ENCODE measurements at regions not wholly inside any gene's neighbourhood (a gene's known extent, or its start where the extent isn't known, plus 50 kb on each side); places are given as distances from the start of the nearest gene placed in this dataset.

DNA sequence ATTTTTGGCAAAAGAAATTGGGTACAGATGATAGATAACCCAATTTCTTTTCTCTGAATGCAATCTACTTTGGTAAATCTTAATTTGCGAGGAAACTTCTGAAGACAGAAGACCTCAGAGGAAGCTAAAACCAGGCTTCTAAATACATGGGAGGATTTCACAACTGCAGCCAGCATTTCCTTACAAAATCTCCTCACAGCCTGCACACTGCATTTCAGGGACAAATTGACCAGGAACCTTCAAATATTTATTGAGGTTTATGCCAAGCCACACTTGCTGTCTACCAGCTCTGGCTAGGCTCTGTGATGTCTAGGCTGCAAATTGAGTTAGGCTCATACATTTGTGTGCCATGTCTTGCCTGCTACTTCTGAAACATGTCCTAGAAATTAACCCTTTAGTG lies 167.3 kb upstream of the CDH5 start:
- H4K20me1 ChIP-seq (ENCODE audit: insufficient read depth, poor library complexity, severe bottlenecking) = no peaks in the 10 kb centered on the region
- H3K36me3 ChIP-seq (replicated peaks; ENCODE audit: insufficient read depth, low read depth) = no peaks in the 10 kb centered on the region
- no peak overlapping the region for H3K27ac ChIP-seq
- TF ChIP-seq, protein P1, sequence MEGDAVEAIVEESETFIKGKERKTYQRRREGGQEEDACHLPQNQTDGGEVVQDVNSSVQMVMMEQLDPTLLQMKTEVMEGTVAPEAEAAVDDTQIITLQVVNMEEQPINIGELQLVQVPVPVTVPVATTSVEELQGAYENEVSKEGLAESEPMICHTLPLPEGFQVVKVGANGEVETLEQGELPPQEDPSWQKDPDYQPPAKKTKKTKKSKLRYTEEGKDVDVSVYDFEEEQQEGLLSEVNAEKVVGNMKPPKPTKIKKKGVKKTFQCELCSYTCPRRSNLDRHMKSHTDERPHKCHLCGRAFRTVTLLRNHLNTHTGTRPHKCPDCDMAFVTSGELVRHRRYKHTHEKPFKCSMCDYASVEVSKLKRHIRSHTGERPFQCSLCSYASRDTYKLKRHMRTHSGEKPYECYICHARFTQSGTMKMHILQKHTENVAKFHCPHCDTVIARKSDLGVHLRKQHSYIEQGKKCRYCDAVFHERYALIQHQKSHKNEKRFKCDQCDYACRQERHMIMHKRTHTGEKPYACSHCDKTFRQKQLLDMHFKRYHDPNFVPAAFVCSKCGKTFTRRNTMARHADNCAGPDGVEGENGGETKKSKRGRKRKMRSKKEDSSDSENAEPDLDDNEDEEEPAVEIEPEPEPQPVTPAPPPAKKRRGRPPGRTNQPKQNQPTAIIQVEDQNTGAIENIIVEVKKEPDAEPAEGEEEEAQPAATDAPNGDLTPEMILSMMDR (IDR thresholded peaks at IDR 0.05; ENCODE audit: poor library complexity) = no peak
- TF ChIP-seq EZH2phosphoT487 (IDR thresholded peaks at IDR 0.05; ENCODE audit: low read depth, severe bottlenecking, unreplicated experiment) (no peak), EZH2 (IDR thresholded peaks at IDR 0.05; ENCODE audit: borderline replicate concordance) (no peak)
- 90% methylated on average over 1 of the region's 1 CpG for WGBS (ENCODE audit: low lambda C conversion rate, missing lambda C conversion rate)
- no peak overlapping the region for H3K4me3 ChIP-seq
- no peaks in the 10 kb centered on the region for H3K79me2 ChIP-seq
- no peak overlapping the region for H3K4me2 ChIP-seq
- no peak overlapping the region for H2AFZ ChIP-seq
- H3K9me3 ChIP-seq (ENCODE audit: low read depth) = no peaks in the 10 kb centered on the region
- H3K4me1 ChIP-seq (ENCODE audit: insufficient read depth) = no peaks in the 10 kb centered on the region
- DNase-seq (ENCODE audit: low spot score) = no peak
- H3K27me3 ChIP-seq = no peaks in the 10 kb centered on the region
- H3K9me2 ChIP-seq (replicated peaks; ENCODE audit: insufficient read depth) = no peaks in the 10 kb centered on the region

DNA sequence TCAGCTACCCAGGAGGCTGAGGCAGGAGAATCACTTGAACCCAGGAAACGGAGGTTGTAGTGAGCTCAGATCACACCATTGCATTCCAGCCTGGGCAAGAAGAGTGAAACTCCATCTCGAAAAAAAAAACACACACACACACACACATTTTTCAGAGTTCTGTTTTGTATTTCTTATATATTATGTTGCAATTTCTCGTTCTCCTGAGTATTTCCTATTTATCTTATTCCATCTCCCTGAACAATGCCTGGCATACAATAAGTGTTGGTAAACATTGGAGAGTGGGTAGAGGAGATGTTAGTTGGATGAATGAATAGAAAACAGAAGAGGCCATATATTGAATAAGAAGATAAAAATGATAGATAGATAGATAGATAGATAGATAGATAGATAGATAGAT lies 167.8 kb upstream of the CDH5 start:
- no peaks in the 10 kb centered on the region for H4K20me1 ChIP-seq (ENCODE audit: insufficient read depth, poor library complexity, severe bottlenecking)
- no peak overlapping the region for H3K4me3 ChIP-seq
- DNase-seq (ENCODE audit: low spot score) = no peak
- H3K9me3 ChIP-seq (ENCODE audit: low read depth) = no peaks in the 10 kb centered on the region
- no peaks in the 10 kb centered on the region for H3K27me3 ChIP-seq
- no peaks in the 10 kb centered on the region for H3K36me3 ChIP-seq (replicated peaks; ENCODE audit: insufficient read depth, low read depth)
- H3K27ac ChIP-seq = no peak overlapping the region
- 61% methylated on average over 3 of the region's 3 CpGs for WGBS (ENCODE audit: low lambda C conversion rate, missing lambda C conversion rate)
- no peak overlapping the region for H2AFZ ChIP-seq
- no peaks in the 10 kb centered on the region for H3K79me2 ChIP-seq
- no peaks in the 10 kb centered on the region for H3K4me1 ChIP-seq (ENCODE audit: insufficient read depth)
- no peaks in the 10 kb centered on the region for H3K9me2 ChIP-seq (replicated peaks; ENCODE audit: insufficient read depth)
- no peak overlapping the region for H3K4me2 ChIP-seq
- TF ChIP-seq, protein P1 (IDR thresholded peaks at IDR 0.05; ENCODE audit: poor library complexity) = no peak
- no peak for TF ChIP-seq EZH2 (IDR thresholded peaks at IDR 0.05; ENCODE audit: borderline replicate concordance)
- no peak for TF ChIP-seq EZH2phosphoT487 (IDR thresholded peaks at IDR 0.05; ENCODE audit: low read depth, severe bottlenecking, unreplicated experiment)

DNA sequence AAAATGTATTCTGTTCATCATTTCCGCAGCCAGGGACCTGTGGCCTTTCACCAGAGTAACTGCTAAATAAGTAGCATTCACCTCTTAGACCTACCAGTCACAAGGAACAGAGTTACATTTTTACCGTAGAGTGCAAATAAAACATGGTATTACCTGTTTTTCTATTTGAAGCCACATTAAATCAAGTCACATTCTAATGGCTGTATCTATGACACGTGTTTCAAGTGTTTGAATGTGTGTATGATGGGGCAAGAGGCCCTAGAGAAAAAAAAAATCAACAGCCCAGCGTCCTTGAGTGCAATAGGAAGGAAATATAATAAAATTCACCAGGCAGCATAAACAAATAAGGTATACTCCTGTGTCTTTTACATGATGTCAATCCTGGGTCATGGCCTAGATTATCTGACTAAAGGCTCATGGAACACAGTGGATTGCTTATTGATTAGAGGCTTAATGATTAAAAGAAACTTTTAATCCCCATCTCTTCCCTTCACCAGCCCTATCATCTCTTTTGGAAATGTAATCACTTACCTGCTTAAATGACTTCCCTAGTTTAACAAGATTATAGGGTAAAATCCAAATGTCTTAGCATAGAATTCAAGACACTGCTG lies 168.7 kb upstream of the CDH5 start:
- 79% methylated on average over 4 of the region's 4 CpGs for WGBS (ENCODE audit: low lambda C conversion rate, missing lambda C conversion rate)
- Histone ChIP-seq H3K9me3 (ENCODE audit: low read depth) (no peaks in the 10 kb centered on the region), H3K9me2 (replicated peaks; ENCODE audit: insufficient read depth) (no peaks in the 10 kb centered on the region), H4K20me1 (ENCODE audit: insufficient read depth, poor library complexity, severe bottlenecking) (no peaks in the 10 kb centered on the region), H3K4me1 (ENCODE audit: insufficient read depth) (no peaks in the 10 kb centered on the region), H2AFZ (no peak overlapping the region), H3K79me2 (no peaks in the 10 kb centered on the region), H3K4me3 (no peak overlapping the region), H3K27me3 (no peaks in the 10 kb centered on the region), H3K4me2 (no peak overlapping the region), H3K36me3 (replicated peaks; ENCODE audit: insufficient read depth, low read depth) (no peaks in the 10 kb centered on the region), H3K27ac (no peak overlapping the region)
- DNase-seq (ENCODE audit: low spot score) = no peak
- TF ChIP-seq EZH2phosphoT487 (IDR thresholded peaks at IDR 0.05; ENCODE audit: low read depth, severe bottlenecking, unreplicated experiment) (no peak), EZH2 (IDR thresholded peaks at IDR 0.05; ENCODE audit: borderline replicate concordance) (no peak)
- TF ChIP-seq, protein P1 (IDR thresholded peaks at IDR 0.05; ENCODE audit: poor library complexity) = no peak
